ENCODE measurements at regions not wholly inside any gene's neighbourhood (a gene's known extent, or its start where the extent isn't known, plus 50 kb on each side); places are given as distances from the start of the nearest gene placed in this dataset.
"Not testable (repeated sequence)": the region's sequence is repeated elsewhere in the genome, so short reads cannot be mapped to it uniquely, and the experiment has no call there.

DNA sequence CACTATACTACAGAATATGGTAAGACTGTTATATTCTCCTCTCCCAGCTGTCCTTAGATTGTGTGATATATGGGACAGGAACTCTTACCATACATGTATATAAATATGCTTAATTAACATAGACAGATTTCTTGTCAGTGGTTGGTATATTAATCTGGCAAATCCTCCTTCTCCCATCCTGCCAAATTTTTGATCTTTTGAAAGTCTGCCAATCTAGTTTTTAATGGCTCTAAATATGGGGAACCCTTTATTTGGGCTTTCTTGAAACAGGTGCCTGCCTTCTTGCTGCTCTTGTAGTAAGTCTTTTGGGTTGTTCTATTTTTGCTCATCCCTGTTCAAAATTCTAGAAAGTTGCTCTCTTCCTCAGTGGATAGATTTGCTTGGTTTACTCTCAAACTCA is 63.5 kb downstream of the SPATA31D1 start:
- in situ Hi-C loops (cut with HindIII; ENCODE audit: low pct_ligation_motif_present, low pct_unique_long_range_greater_than_20kb, low sequenced_read_pairs) = no loop called here
- no peak for DNase-seq

DNA sequence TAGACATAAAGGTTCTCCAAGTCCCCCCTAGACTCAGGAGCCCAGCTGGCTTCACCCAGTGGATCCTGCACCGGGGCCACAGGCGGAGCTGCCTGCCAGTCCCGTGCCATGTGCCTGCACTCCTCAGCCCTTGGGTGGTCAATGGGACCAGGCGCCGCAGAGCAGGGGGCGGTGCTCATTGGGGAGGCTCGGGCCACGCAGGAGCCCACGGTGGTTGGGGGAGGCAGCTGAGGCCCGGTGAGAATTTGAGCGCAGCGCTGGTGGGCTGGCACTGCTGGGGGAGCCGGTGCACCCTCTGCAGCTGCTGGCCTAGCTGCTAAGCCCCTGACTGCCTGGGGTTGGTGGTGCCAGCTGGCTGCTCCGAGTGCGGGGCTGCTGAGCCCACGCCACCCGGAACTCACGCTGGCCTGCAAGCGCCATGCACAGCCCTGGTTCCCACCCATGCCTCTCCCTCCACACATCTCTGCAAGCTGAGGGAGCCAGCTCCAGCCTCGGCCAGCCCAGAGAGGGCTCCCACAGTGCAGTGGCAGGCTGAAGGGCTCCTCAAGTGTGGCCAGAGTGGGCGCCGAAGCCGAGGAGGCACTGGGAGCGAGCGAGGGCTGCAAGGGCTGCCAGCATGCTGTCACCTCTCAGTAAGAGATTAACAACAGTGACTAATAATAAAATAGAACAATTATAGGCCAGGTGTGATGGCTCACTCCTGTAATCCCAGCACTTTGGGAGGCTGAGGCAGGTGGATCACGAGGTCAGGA is 65.9 kb downstream of the SPATA31D1 start:
- in situ Hi-C loops (cut with HindIII; ENCODE audit: low pct_ligation_motif_present, low pct_unique_long_range_greater_than_20kb, low sequenced_read_pairs) = no loop called here
- DNase-seq = no peak

DNA sequence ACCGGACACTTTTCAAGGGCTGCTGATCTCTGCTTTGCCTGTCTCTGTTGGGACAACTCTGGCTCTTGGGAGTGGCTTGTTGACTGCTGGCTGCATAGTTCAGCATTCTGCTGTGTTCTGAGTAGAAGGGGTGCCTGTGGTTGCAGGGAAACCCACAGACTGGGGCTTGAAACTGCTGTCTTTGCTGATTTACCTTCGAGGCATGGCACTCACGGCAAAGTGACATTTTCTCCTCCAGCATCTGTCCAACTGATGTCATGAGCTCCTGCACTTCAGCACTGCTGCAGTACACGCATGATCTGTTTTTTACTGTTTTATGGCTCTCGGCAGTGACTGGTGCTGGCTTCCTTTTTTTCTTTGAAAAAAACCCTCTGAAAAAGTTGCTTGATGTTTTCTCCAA is 69.2 kb downstream of the SPATA31D1 start:
- in situ Hi-C loops (cut with HindIII; ENCODE audit: low pct_ligation_motif_present, low pct_unique_long_range_greater_than_20kb, low sequenced_read_pairs) = no loop called here
- no peak for DNase-seq

- in situ Hi-C loops (cut with HindIII; ENCODE audit: low pct_ligation_motif_present, low pct_unique_long_range_greater_than_20kb, low sequenced_read_pairs); DNase-seq: not testable (repeated sequence)
Observed at GRCh38 chr9:82061801-82062200, 73.2 kb downstream of the SPATA31D1 start.

GRCh38 chr9:82062245-82062644 is 73.7 kb downstream of the SPATA31D1 start:
- DNase-seq = no peak
- in situ Hi-C loops (cut with HindIII; ENCODE audit: low pct_ligation_motif_present, low pct_unique_long_range_greater_than_20kb, low sequenced_read_pairs) = no loop called here

DNA sequence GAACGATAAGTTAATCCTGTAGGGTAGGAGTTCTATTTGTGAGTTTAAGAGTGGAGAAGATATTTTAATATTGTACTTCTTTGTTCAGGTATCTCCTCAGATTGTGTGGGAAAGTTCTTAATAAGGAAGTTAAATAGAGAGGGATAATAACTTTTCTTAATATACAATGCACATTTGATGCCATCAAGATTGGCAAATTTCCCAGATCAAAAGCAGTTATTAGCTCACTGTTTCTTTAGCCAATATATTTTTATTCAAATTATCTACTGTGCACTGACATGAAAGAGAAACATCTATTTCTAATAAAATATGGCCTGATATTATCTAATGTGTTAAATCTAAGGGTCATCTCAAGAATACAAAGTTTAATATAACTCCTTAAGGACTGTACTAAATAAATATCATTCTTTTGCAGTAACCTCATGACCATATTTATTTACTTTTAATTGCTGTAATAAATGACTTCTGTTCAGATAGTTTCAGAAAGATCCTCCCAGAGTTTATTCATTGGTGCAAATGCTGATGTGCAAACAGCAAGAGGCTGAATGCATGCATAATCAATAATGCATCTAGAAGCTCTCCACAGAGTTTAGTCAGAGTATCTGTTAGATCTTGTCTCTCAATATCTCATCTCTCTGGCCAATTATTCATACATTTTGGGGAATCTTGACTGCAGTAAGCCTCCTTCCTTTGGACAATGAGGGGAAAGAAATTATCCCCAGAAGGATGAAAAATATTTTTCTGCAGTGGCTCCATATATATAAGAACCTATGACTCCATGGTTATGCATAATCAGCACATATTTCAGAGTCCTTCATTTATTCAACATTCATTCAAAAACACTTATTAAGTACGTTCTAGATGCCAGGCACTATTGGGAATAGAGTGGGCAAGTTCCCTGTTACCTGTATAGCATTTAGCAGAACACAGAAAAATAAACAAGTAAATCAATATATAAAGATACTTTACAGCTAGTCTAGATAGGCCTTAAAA is 85.3 kb downstream of the SPATA31D1 start:
- no peak for DNase-seq
- in situ Hi-C loops (cut with HindIII; ENCODE audit: low pct_ligation_motif_present, low pct_unique_long_range_greater_than_20kb, low sequenced_read_pairs) = no loop called here

DNA sequence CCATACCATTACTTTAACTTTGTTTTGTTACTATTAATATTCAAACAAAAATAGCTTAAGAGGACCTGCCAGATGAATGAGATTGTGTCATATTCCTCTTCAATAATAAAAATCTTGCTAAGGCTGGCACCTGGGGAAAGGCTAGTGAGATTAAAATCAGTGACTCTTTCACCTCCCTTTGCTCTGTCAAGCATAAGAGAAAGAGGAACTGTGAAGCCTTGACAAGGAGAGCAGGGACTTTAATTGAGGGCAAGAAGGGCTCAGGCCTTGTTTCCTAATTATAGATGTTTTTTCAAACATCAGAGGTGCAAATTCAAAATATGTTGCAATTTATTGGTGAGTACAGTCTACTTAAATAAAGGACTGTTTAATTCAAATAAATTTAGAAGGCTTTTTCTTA is 91.7 kb downstream of the SPATA31D1 start:
- in situ Hi-C loops (cut with HindIII; ENCODE audit: low pct_ligation_motif_present, low pct_unique_long_range_greater_than_20kb, low sequenced_read_pairs) = no loop called here
- DNase-seq = no peak

DNA sequence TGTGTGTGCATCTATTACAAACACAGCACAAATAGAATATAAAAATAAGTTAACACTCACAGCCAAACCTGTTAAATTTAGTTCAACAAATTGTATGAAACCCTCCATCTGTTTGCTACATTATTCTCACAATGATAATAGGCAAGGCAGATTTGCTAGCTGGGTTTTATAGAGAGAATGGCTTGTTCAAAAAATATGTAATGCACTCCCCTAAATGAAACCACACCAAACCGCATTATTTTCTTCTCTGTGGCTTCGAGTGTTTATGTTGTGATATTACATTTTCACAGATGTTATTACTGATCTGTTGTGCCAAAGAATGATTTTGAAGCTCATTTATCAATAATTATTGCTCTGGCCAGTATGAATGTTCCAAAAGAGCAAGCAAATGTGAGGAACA is 92.9 kb downstream of the SPATA31D1 start:
- in situ Hi-C loops (cut with HindIII; ENCODE audit: low pct_ligation_motif_present, low pct_unique_long_range_greater_than_20kb, low sequenced_read_pairs) = no loop called here
- no peak for DNase-seq

DNA sequence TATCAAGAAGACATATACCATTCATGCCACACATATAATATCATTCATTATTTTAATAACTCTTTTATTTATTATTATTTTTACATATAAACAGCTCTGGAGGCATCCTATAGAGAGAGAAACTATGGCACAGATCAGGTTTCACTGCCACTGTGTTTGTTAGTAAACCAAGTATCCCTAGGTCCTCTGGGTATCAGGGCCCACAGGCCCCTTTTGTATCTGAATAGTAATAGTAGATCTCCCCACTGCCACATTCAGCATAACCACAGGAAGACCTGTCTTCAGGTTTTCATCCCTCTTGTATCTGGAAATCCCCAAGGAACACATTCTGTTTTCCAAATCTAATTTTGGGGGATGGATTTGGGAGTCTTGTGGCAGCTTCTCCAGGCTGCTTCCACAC is 94.0 kb downstream of the SPATA31D1 start:
- in situ Hi-C loops (cut with HindIII; ENCODE audit: low pct_ligation_motif_present, low pct_unique_long_range_greater_than_20kb, low sequenced_read_pairs) = no loop called here
- DNase-seq = no peak

- no peak for DNase-seq
- in situ Hi-C loops (cut with HindIII; ENCODE audit: low pct_ligation_motif_present, low pct_unique_long_range_greater_than_20kb, low sequenced_read_pairs) = no loop called here
Observed at GRCh38 chr9:82088591-82088990, 100.0 kb downstream of the SPATA31D1 start.

- DNase-seq = no peak
- in situ Hi-C loops (cut with HindIII; ENCODE audit: low pct_ligation_motif_present, low pct_unique_long_range_greater_than_20kb, low sequenced_read_pairs) = no loop called here
Observed at GRCh38 chr9:82090046-82090445, 101.5 kb downstream of the SPATA31D1 start.

- DNase-seq = no peak
- in situ Hi-C loops (cut with HindIII; ENCODE audit: low pct_ligation_motif_present, low pct_unique_long_range_greater_than_20kb, low sequenced_read_pairs) = no loop called here
Observed at GRCh38 chr9:82091100-82091499, 102.5 kb downstream of the SPATA31D1 start.

DNA sequence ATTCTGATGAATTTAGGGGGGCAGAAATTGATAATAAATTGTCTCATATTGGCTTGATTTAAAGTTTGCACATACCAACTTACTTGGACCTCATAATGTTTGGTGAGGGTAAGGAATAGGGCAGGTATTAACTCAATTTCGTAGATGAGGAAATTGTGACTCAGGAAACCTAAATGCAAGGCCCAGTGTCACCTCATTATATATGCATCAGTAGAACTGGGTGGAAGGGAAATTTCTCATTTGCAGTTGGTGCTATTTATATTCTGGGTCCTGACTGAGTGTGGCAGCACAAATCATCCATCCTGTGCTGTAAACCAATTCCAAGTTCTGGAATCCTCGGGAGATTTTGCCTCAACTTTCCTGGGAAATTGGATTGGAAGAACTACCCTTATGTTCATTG is 103.0 kb downstream of the SPATA31D1 start:
- in situ Hi-C loops (cut with HindIII; ENCODE audit: low pct_ligation_motif_present, low pct_unique_long_range_greater_than_20kb, low sequenced_read_pairs) = no loop called here
- DNase-seq = no peak

GRCh38 chr9:82101475-82101874 is 112.9 kb downstream of the SPATA31D1 start:
- in situ Hi-C loops (cut with HindIII; ENCODE audit: low pct_ligation_motif_present, low pct_unique_long_range_greater_than_20kb, low sequenced_read_pairs) = no loop called here
- DNase-seq = no peak

DNA sequence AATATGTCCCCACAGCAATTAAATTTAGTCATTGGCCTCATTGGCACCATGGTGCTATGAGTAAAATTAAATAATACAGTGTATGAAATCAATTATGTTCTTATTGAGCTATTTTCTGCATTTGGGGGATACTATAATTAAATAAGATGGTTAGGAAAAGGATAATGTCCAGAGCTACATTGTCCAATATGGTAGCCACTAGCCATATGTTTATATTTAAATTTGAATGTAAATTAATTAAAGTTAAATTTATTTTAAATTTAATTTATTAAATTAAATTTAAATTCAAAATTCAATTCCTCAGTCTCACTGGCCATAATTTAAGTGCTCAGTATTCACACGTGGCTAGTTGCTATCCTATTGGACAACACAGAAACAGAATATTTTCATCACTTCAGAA is 115.7 kb downstream of the SPATA31D1 start:
- DNase-seq = no peak
- in situ Hi-C loops (cut with HindIII; ENCODE audit: low pct_ligation_motif_present, low pct_unique_long_range_greater_than_20kb, low sequenced_read_pairs) = no loop called here

GRCh38 chr9:82105729-82106128 is 117.2 kb downstream of the SPATA31D1 start:
- DNase-seq = no peak
- in situ Hi-C loops (cut with HindIII; ENCODE audit: low pct_ligation_motif_present, low pct_unique_long_range_greater_than_20kb, low sequenced_read_pairs) = no loop called here

- no peak for DNase-seq
- in situ Hi-C loops (cut with HindIII; ENCODE audit: low pct_ligation_motif_present, low pct_unique_long_range_greater_than_20kb, low sequenced_read_pairs) = no loop called here
Observed at GRCh38 chr9:82106536-82106935, 118.0 kb downstream of the SPATA31D1 start.

DNA sequence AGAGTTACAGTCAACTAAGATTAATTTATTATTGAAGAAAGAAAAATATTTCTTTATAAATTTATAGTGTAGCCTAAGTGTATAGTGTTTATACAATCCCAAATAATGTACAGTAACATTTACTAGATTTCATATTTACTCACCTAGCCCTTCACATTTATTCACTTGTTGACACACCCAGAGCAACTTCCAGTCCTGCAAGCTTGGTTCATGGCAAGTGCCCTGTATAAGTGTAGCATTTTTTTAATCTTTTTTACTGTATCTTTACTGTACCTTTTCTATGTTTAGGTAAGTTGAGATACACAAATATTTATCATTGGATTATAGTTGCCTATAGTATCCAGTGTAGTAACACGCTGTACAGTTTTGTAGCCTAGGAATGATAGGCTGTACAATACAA is 119.9 kb downstream of the SPATA31D1 start:
- DNase-seq = no peak
- in situ Hi-C loops (cut with HindIII; ENCODE audit: low pct_ligation_motif_present, low pct_unique_long_range_greater_than_20kb, low sequenced_read_pairs) = no loop called here

GRCh38 chr9:82108941-82109340 is 120.4 kb downstream of the SPATA31D1 start:
- in situ Hi-C loops (cut with HindIII; ENCODE audit: low pct_ligation_motif_present, low pct_unique_long_range_greater_than_20kb, low sequenced_read_pairs) = no loop called here
- DNase-seq = no peak

- no peak for DNase-seq
- in situ Hi-C loops (cut with HindIII; ENCODE audit: low pct_ligation_motif_present, low pct_unique_long_range_greater_than_20kb, low sequenced_read_pairs) = no loop called here
Observed at GRCh38 chr9:82109626-82110025, 121.1 kb downstream of the SPATA31D1 start.

All from ACHN (cell line).